ENCODE measurements at regions not wholly inside any gene's neighbourhood (a gene's known extent, or its start where the extent isn't known, plus 50 kb on each side); places are given as distances from the start of the nearest gene placed in this dataset.

DNA sequence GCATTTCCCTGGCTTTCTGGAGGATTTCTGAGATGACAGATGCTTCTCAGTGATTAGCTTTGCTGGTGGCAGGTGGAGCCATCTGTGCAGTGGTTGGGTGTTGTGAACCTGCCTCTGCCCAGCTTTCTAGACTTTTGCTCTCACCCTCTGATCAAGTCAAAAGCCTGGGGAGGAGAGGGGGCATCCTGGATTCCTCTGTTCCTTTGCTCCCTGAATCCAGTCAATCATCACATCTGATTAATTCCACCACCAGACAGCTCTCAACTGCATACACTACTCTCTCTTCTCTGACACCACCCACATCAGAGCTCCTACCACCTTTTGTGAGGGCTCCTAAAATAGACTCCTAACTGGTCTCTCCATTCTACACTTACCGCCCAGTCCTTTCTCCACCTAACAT lies 283.5 kb downstream of the WDR11 start:
- TF ChIP-seq EZH2 (IDR thresholded peaks at IDR 0.05; ENCODE audit: borderline replicate concordance, insufficient read depth, low read depth, low read length, poor library complexity, severe bottlenecking): no peak
- TF ChIP-seq, protein P1, sequence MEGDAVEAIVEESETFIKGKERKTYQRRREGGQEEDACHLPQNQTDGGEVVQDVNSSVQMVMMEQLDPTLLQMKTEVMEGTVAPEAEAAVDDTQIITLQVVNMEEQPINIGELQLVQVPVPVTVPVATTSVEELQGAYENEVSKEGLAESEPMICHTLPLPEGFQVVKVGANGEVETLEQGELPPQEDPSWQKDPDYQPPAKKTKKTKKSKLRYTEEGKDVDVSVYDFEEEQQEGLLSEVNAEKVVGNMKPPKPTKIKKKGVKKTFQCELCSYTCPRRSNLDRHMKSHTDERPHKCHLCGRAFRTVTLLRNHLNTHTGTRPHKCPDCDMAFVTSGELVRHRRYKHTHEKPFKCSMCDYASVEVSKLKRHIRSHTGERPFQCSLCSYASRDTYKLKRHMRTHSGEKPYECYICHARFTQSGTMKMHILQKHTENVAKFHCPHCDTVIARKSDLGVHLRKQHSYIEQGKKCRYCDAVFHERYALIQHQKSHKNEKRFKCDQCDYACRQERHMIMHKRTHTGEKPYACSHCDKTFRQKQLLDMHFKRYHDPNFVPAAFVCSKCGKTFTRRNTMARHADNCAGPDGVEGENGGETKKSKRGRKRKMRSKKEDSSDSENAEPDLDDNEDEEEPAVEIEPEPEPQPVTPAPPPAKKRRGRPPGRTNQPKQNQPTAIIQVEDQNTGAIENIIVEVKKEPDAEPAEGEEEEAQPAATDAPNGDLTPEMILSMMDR (IDR thresholded peaks at IDR 0.05): no peak

Data from B cell (primary cell).